Heart left ventricle (tissue), 13 donors: ENCODE measurements at regions not wholly inside any gene's neighbourhood (a gene's known extent, or its start where the extent isn't known, plus 50 kb on each side); places are given as distances from the start of the nearest gene placed in this dataset.

Experiments
- POLR2A ChIP-seq, 2 donors: fragments of 450-650 bp; IDR thresholded peaks; one replicate each; pipeline ENCODE4 v1.6.1; 2017; ENCODE audit warnings: antibody characterized with exemption in 2 of 2, mild to moderate bottlenecking in 2 of 2, moderate library complexity in 2 of 2
- TF ChIP-seq, protein P1 (sequence below), 12 donors: fragments of 200-600 bp; sonication (generic) in 4 of 12; IDR thresholded peaks; one replicate each; pipeline versions ENCODE4 v1.5.0 to v1.8.0; 2018 to 2022; ENCODE audit warnings: antibody characterized with exemption in 12 of 12, mild to moderate bottlenecking in 5 of 12
- donor health status: ischemic (EF 13 %, LVEDD 7.1; RV severe dilation, severe dysfunction).
- donor health status: DM: no; HTN: yes; CAD: no.
- donor health status: DM: no; HTN: no; CAD: no.
- donor health status: ischemic (EF 25% LVEDD 6.9; RV normal size, moderate dysfunction).
- donor health status: ischemic (EF 25% LVEDD 5.7; RV mildly dilated, moderate dysfunction).
- donor health status: ischemic (EF 35%, LVEDD 5.7; RV mildly dilated, moderate dysfunction).
- donor health status: nonischemic (EF 11% LVEDD 7.7; RV severe dilation, severe dysfunction).
- donor health status: DM: yes; HTN: yes; CAD: no.
- donor health status: PGD.
- donor health status: ischemic (EF 29% LVEDD 5.4; RV normal size, mild dysfunction).
- donor health status: nonischemic (EF 23%, LVEDD 6.1; RV moderate dilation, normal function).

DNA sequence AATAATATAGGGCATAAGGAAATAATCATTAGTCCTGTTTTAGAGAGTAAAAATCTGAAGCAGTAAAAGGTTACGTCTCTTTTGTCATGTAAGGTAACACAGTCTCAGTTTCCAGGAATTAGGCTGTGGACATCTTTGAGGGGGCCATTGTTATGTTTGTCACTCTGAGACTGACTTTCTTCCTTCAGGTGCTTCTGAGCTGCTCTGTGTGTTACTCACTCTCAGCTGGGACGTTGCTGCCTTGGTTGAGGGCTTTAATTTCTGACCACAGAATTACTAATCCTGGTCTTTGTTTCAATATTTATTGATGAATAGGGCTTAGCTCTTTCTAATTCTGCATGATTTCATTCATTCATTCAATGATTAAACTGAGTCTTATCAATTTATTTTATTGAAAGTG, 55.9 kb upstream of the SLC38A11 start:
- TF ChIP-seq, protein P1, sequence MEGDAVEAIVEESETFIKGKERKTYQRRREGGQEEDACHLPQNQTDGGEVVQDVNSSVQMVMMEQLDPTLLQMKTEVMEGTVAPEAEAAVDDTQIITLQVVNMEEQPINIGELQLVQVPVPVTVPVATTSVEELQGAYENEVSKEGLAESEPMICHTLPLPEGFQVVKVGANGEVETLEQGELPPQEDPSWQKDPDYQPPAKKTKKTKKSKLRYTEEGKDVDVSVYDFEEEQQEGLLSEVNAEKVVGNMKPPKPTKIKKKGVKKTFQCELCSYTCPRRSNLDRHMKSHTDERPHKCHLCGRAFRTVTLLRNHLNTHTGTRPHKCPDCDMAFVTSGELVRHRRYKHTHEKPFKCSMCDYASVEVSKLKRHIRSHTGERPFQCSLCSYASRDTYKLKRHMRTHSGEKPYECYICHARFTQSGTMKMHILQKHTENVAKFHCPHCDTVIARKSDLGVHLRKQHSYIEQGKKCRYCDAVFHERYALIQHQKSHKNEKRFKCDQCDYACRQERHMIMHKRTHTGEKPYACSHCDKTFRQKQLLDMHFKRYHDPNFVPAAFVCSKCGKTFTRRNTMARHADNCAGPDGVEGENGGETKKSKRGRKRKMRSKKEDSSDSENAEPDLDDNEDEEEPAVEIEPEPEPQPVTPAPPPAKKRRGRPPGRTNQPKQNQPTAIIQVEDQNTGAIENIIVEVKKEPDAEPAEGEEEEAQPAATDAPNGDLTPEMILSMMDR (IDR thresholded peaks at IDR 0.05): no peak
- no peak for TF ChIP-seq POLR2A (IDR thresholded peaks at IDR 0.05)
